CD4-positive, alpha-beta T cell treated with Interleukin-15 for 1 hour (primary cell): ENCODE measurements at regions not wholly inside any gene's neighbourhood (a gene's known extent, or its start where the extent isn't known, plus 50 kb on each side); places are given as distances from the start of the nearest gene placed in this dataset.

ENCODE experiments used
- DNase-seq: peaks from one replicate; pipeline ENCODE4 v3.0.0-alpha.2; 2020

DNA sequence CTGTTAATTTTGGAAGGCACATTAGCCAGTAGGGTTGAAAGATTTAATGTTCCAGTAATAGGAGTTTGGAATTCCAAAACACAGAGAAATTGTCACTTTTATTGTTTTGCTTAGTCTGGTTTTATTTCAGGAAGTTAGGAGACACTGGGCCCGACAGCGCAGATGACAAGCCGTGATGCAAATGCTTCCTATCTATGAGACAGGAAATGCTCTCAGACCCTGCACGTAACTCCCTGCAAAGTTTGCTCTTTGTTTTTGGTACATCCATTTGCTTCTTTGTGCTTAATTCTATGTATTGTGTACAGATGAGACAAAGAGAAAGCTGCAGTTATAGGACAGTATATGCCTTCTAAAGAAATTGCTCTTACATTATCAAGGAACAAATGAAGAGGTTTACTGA is 201.6 kb upstream of the SGK1 start:
- DNase-seq: peak; percentile 59

DNA sequence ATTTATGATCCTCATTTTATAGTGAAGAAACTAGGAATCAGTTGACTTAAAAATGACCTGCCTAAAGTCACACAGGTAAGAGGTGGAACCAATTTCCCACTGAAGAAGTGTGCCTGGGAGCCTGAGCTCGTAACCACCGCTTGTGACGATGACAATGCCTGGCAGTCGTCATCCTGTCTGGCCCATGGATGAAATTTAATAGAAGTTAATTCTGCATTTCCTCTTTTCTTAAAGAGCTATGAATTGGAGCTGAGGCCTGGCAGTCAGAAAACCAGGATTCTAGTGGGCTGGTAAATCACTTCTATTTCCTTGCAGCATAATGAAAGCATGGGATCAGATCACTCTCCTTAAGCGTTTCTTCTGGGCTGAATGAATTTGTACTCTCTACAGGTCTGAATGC is 200.0 kb upstream of the SGK1 start:
- DNase-seq: no peak

DNA sequence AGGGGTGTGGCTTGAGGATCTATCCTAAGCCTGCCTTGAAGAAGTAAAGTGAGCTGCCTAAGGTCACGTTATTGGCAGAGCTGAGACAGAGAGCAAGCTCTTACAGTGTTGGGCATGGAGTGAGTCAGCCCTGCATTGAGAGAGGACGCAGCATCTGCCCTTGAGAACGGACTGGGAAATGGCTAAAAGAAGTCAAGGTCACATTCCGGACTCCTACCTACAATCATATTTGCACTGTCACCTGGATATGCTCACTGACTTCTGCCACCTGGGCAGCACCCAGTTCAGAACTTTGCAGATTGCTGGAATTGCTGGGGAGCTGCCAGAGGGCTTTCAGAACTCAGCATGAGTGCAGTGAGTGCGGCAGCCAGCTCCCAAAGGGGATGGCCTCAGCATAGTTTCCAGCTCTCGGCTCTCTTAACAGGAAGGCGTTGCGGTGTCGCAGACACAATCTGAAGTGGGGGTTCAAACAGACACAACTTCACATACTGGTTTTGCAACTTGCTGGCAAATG is 199.3 kb upstream of the SGK1 start:
- no peak for DNase-seq

DNA sequence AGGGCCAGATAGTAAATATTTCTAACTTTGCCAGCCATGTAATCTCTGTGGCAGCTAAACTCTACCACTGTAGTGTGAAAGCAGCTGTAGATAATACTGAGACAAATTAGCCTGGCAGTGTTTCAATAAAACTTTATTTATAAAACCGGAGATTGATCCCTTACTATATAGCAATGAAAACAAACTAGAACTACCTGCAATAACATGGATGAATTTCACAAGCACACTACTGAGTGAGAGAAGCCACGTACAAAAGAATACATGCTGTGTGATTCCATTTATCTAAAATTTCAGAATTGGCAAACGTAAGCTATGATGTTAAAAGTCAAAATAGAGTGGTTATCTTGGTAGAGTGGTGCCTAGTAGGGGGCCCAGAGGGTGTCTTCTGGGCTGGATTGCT is 198.7 kb upstream of the SGK1 start:
- DNase-seq: no peak

DNA sequence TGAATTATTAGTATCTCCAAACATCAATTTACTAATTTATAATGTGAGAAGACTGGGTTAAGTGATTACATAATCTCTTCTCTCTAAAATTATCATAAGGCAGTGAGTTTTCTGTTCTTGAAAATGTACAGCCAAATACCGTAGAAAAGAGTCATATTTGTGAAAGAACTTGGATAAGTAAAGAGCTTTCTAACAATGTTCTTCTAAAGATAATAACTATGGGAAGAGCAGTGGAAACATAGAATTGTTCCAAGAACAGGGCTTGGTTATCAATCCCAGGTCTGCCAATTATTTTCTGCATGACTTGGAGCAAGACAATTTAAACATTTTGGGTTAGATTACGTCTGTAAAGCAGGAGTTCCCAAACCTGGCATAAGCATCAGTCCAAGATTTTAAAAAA is 198.1 kb upstream of the SGK1 start:
- no peak for DNase-seq

DNA sequence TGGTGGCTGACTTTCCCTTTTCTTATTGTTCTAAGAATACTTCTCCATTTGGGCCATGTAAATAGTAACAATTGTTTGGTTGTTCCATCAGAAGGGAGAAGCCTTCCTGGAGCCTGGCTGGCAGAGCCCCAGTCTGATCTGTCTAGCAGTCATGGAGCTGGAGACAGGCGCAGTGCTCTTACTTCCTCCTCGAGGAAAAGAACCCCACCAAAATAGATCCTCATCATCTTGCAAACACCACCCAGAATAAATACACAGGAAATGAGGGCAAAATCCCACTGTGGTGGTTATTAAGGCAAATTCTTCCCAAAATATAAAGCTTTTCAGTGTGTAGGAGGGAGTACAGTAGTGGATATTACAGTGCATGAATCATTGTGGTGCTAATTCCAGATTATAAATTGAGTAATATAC is 195.1 kb upstream of the SGK1 start:
- DNase-seq: no peak

DNA sequence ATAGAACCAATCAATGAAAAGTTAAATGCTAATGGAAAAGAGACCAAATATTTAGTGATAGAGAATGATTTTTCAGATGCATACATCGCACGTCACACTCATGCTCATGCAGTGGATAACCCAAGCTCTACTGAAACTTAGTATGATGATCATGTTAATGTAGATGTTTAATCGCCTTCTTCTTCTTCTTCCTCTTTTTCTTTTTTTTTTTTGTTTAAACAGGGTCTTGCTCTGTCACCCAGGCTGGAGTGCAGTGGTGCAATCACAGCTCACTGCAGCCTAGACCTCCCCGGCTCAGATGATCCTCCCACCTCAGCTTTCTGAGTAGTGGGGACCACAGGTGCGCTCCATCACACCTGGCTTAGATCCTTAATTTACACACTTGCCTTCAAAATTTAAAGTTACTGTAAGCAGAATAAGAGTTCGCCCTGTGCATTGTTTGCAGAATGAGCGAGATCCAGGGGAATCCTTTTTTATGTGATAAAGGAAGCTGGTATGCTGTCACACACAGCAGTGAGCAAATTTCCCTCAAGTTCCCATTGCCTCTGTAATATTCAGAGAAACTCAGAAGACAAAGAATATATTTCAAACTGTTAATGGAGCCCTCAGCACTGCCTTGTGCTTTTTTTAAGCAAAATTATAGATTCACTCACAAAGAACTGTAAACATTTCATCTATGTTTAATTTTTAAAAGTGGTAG is 194.2 kb upstream of the SGK1 start:
- no peak for DNase-seq

DNA sequence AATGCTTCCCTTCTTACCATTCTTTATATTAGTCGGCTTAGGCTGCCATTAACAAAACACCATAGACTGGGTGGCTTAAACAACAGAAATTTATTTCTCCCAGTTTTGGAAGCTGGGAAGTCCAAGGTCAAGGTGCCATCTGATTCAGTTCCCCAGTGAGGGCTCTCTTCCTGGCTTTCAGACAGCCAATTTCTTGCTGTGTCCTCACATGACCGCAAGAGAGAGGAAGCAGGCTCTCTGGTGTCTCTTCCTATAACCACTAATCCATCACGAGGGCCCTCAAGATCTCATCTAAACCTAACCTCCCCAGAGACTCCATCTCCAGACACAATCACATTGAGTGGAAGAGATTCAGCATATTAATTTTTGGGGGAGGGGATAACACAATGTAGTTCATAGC is 193.0 kb upstream of the SGK1 start:
- DNase-seq: peak; percentile 20

DNA sequence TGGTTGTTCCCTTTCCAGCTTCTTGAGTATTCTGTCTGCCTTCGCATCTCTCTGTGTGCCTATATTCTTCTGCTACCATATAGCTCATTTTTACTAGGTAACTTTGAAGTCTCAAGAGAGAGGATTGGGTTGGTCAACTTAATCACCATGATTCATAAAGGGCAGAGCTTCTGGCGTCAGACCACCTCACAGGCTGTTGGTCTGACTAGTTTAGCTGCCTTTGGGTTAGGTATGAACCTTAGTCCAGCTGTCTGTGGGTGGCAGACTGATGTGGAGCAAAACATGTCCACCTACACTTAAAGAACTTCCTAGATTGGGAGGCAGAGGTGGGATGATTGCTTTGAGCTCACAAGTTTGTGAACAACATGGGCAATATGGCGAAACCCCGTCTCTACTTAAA is 192.2 kb upstream of the SGK1 start:
- no peak for DNase-seq

DNA sequence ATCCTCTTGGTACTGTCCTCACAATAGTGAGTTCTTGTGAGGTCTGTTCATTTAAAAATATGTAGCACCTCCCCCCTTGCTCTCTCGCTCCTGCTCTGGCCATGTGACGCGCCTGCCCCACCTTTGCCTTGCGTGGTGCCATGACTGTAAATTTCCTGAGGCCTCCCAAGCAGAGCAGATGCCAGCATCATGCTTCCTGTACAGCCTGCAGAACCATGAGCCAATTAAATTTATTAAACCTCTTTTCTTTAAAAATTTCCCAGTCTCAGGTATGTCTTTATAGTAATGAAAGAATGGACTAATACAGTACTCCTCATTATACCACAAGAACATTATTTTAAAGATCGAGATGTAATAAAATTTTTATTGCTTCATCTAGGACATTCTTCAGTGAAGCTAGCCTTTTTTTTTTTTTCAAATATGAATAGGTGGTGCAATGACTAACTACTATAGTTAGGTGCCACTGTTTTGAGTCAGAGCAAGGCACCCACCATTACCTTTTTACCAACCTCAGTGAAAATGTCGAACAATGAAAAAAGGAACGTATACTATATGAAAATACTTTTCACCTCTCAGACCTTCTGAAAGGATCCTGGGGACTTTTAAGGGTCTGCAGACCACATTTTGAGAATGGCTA is 191.1 kb upstream of the SGK1 start:
- no peak for DNase-seq

DNA sequence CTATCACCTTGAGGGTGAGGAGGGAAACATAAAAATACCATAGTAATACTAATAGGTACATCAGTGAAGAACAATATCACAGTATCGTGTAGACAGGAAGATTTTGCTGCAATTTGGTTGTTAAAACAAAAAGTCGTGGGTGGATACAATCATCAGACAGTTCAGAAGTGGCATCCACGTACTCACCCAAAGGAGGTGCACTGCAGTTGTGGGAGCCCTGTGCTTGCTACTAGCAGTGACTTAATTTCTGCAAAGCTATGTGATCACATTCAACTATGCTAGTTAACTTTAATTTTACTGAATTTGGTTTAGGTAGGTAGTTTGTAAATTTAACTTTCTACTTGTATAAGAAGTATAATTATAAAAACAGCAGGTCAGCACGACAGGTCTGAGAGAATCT is 188.2 kb upstream of the SGK1 start:
- no peak for DNase-seq

DNA sequence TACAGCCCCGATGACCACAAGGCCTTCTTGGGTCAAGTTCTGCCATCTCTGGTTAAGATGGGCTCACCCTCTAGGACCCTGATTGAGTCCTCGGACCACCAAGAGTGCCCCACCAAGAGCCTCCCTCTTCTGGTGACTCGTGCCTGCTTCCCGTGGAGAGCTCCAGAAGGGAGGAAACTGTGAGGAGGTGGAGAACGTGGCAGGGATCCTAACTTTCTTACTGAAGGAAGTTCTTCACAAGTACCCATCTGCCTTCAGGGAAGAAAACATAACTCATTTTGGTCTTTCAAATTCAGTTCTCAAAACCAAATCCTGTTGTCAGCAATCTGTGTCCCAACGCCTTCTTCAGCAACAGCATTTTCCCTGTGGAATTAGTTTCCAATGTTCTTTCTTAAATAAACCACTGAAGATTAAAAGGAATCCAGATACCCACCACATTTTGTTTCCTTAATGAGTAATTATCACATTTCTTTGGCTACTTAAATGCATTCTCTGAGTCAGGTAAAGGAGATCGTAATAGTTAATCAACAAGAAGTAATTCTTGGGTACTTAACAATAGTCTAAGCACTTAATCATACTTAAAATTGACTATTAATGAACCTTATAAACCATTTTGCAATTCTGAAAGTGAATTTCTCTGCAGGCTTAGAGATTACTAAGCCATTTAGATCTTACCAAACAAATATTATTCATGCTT is 185.8 kb upstream of the SGK1 start:
- DNase-seq: no peak

DNA sequence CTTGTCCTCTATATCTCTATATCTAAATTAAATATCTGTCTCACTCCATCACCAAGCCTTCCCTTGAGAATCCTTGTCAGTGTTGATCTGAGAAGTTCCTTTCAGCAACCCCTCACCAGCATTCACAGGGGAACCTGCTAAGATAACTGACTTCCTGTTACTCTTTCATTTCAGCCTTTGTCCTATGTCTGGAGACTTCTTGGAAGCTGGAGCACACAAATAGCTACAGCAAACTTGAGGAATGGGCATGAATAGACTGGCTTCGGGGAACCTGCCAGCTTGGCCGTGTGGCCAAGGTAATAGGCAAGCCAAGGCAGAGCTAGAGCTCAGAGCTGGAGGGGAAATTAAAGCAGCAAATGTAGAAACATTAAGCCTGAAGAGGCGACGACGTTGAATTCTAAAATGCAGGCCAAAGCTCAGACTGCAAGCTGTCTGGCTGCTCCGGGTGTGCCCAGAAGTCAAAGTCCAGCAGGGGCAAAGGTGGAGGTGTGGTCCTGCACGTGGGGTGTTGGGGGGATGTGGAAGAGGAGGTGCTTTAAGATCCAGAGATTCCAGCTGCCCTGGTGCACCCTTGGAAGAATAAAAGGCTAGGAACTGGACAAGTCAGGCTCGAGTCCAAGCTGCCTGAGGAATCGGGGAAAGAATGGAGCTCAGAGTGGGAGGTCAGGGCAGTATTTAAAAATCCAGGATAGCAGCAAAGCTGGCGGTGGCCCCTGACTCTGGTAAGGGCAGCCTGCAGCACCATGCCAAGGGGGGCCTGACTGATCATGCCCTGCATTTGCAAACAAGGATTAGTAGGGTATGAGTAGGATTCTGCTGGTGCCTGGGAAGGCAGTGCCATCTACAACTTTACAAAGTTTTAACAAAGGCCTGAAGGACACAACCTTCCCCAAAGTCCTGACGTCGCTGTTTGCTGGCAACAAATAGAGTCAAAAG is 185.0 kb upstream of the SGK1 start:
- no peak for DNase-seq

DNA sequence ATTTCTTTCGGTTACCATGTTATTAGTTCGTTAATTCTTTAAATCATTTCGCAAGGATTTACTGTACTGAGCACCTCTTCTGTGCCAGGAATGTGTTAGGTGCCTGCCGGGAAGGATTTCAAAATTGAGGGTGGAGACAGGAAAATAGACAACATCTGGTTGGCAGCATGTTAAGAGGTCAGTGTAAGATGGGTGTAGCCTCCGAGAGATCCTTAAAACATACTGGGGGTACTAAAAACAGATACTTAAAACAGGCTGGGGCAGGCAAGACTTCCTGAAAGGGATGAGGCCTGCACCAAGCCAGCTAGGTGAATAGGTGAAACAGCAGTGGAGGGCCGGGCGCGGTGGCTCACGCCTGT is 178.0 kb upstream of the SGK1 start:
- DNase-seq: no peak

DNA sequence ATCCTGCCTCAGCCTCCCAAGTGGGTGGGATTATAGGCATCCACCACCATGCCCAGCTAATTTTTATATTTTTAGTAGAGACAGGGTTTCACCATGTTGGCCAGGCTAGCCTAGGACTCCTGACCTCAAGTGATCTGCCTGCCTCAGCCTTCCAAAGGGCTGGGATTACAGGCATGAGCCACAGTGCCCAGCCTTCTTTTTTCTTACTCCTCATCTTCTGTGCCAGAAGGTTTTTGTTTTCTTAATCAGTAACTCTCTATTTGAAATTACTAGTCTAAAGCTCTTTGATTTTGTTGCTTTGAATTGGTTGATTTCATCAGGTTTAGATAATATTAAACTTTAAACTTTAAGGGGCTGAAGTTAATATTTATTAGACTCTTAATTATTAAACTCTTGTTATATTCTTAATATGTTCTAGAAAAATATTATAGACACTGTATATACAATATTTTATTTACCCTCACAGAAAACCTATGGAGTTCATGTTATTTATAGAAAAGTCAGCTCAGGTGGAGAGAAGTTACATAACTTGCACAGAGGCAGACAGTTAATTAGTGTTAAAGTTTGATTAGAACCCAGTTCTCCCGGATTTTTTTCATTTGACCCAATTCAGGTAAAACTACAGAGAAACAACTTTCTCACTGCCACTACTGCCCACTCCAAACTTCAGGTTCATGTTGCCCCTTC is 177.4 kb upstream of the SGK1 start:
- DNase-seq: no peak

DNA sequence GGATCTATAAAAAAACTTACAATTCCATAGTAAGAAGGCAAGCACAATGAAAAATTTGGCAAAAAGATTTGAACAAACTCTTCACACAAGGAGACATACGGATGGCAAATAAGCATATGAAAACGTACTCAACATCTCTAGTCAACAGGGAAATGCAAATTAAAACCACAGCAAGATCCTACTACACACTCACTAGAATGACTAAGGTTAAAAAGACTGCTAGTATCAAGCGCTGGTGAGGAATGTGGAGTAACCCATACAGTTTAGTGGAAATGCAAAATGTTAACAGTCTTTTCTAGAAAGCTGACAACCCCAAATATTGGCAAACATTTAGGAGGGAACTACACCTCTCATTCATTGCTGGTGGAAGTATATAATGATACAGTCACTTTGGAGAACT is 175.9 kb upstream of the SGK1 start:
- DNase-seq: no peak

DNA sequence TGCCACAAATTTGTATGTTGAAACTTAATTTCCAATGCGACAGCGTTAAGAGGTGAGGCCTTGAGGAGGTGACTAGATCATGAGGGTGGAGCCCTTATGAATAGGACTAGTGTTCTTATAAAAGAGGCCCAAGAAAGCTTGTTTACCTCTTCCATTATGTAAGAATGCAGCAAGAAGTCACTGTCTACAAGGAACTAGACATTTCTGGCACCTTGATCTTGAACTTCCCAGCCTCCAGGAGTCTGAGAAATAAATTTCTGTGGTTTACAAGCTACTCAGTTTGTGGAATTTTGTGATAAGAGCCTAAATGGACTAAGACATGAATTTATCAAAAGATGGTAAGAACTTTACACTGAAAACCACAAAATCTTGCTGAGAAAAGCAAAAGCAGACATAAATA is 173.6 kb upstream of the SGK1 start:
- DNase-seq: no peak

DNA sequence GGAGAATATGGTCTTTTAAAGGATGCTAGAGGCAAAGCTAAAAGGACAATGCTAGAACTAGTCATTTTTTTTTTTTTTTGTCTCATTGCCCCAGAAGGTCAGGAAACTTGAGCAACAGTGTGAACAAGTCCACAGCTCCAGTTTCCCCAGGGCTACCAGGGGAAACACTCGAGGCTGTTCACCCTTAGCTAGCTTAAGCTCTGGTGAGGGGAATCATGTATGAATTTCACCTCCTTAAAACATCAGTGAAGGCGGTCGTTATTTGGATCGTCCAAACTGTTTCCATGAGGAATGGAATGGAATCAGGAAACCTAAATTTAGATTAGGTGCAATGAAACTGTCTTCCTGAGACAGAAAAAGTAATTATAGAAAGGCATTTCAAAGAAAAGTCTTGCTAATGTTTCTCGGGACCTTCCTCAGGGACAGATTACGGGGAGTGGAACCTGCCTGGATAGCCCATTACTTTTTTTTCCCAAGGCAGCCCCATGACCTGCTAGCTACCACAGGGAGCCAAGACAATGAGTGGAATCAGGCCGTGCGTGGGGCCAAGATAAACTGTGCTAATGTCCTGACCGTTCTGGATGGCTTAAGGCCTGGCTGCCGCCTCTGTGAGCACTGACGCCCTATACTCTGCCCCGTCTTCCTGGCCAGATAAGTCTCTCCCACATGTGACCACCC is 164.8 kb upstream of the SGK1 start:
- no peak for DNase-seq

DNA sequence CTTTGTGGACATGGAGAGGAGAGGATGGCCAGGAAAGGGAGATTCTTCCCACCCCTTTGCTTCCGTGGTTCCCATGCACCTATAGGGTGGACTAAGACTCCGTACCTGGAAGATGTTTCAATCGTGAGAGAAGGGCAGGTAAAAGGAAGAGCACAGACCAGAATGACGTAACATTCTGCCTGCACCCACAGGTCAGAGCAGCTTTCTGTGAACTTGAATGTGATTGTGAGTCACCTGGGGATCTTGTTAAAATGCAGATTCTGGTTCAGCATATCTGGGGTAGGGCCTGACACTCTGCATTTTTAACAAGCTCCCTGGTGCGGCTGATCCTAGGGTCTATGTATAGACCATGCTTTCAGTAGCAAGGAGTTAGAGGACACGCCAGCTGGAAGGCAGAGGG is 164.1 kb upstream of the SGK1 start:
- no peak for DNase-seq

DNA sequence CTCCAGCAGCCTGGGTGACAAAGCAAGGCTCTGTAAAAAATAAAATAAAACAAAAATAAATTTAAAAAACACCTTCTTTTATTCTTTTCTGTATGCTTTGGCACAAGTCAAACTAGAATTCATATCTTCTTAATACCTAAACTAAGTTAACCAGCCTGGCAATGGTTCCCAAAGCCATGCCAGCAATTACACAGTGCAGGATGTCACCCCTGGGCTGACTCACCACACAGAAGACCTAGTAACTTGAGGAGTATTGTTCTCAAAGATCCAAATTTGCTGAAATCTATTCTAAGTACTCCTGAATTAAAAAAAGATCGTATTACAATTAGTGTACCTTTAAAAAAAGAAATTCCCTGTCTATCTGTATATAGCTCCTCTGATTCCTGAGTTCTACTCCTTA is 162.7 kb upstream of the SGK1 start:
- no peak for DNase-seq

DNA sequence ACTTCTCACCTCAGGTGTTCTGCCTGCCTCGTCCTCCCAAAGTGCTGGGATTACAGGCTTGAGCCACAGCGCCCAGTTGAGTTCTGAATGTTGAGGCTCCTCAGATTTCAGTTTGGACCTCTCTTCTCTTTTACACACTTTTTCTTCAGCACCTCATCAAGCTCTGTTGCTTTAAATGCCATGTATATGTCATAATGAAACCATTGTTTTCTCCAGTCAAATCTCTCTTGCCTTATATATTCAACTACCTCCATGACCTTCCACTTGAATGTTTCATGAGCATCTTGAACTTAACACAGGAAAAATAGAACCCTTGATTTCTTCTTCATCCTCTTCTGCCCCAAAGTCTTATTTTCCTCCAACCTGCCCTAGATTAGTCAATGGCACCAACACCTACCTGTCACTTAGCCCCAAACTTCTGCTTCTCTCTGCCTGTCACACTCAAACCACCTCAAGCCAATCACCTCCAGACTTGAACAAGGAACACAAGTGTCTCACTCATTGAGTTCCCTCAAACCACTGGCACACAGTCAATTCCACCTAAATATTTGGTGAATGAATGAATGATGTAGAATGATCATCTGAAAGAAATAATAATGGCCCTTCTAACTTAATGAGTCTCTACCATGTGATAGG is 161.0 kb upstream of the SGK1 start:
- DNase-seq: no peak
